SKM-1 treated with dmso at 0.1 percent for 144 hours (cell line): ENCODE measurements at regions not wholly inside any gene's neighbourhood (a gene's known extent, or its start where the extent isn't known, plus 50 kb on each side); places are given as distances from the start of the nearest gene placed in this dataset.

Experiments used
- DNase-seq: peaks from one replicate; lab custom pipeline; 2025; ENCODE audit not compliant: unreplicated experiment; lab: John Stamatoyannopoulos, UW

- no peak for DNase-seq
These were observed 60.3 kb upstream of the EML4 start for GRCh38 chr2:42108852-42109251.

DNA sequence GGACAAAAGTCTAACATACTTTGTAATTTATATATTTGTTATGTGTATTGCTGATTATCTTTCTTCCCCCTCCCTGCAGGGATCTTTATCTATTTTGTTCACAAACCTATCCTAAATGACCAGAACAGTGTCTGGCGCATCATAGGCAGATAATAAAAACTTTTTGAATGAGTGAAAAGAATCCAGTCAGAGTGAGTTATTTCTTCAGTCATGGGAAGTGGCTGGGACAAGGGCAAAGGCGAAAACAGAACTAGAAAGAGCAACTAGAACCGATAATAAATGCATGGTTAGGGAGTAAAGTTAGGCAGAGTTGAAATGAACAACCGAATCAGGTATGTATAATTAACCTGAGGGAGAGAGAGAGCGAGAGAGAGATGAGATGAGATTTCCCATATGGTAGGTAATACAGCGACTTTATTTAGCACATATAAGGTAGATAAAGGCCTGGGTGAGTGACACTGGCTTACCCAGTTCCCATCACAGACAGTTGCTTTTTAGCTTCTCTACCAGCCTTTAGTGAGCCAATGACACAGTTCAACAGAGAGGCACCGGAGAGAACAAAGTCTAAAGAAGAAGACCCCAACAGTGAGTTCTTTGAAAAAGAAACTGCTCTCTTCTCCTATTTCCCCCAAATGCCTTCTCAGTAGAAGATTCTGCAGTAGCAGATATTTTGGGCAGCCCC, 59.1 kb upstream of the EML4 start:
- no peak for DNase-seq

DNA sequence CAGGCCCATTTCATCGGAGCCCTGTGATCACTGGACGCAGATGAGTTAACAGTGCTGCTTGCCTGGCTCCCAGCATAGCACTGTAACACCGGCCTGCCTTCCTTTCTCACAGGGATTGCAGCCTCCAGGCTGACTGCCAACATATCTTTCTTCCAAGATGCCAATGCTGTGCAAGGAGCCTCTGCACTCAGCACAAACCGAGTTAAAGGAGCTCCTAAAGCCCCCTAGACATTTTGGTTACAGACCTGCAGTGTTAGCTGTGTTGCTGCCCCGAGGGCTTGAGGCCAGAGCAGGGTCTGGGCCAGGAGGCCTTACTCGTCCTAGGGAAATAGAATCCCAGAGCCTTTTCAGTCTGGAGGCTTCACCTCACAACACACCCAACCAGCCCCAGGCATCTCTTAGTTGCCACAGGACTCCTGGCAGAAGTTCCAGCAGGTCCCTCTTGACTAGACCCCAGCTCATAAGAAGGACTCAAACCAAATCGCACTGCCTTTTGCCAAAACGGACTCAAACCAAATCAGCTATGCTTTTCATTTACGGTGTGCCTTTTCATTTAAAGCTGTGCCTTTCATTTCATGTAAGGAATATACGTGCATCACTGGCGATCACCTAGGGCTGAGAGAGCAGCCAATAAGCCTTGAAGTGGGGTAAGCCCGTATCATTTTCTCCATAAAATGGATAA, 58.4 kb upstream of the EML4 start:
- DNase-seq = no peak

GRCh38 chr2:42112418-42112817, 56.7 kb upstream of the EML4 start:
- no peak for DNase-seq

DNA sequence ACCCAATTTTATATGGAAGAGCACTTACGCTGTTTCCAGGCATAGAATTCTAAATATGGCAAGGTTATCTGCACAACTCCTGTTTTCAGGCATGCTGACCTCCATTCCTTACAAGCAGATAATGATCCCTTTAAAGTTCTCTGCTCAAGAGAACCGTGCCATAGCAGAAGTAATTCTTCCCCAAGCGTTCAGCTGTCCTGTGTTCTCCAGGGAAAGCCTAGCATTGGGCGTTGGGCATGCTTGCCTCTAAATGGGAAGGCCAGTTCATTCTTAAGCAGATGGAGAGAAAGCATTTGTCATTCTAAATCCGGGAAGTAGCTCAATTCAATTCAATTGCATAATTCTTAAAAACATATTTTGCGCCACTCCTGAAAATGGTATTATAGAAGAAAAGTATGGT, 55.7 kb upstream of the EML4 start:
- DNase-seq = no peak

DNA sequence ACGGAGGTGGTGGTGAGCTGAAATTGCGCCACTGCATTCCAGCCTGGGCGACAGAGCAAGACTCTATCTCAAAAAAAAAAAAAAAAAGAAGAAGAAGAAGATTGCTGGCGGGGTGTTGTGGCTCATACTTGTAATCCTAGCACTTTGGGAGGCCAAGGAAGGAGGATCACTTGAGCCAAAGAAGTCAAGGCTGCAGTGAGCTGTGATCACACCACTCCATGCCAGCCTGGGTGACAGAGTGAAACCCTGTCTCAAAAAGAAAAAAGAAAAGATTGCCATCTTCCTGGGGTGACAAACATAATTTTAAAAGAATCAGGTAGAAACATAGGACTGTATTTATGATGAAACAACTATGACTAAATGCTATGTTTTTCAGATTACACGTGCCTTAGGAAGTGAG, 55.1 kb upstream of the EML4 start:
- peak; percentile 27 for DNase-seq

DNA sequence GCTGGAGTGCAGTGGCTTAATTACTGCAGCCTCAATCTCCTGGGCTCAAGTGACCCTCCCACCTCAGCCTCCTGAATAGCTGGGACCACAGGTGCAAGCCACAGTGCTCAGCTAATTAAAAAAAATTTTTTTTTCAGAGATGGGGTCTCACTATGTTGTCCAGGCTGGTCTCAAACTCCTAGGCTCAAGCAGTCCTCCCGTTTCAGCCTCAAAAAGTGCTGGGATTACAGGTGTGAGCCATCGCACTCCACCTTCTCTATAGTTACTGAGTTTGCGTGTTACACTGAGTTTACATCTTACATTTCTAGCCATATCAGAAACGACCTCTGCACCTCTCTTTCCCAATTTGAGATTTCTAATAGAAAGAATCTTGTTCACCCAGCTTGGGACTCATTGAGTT, 53.6 kb upstream of the EML4 start:
- DNase-seq = no peak

DNA sequence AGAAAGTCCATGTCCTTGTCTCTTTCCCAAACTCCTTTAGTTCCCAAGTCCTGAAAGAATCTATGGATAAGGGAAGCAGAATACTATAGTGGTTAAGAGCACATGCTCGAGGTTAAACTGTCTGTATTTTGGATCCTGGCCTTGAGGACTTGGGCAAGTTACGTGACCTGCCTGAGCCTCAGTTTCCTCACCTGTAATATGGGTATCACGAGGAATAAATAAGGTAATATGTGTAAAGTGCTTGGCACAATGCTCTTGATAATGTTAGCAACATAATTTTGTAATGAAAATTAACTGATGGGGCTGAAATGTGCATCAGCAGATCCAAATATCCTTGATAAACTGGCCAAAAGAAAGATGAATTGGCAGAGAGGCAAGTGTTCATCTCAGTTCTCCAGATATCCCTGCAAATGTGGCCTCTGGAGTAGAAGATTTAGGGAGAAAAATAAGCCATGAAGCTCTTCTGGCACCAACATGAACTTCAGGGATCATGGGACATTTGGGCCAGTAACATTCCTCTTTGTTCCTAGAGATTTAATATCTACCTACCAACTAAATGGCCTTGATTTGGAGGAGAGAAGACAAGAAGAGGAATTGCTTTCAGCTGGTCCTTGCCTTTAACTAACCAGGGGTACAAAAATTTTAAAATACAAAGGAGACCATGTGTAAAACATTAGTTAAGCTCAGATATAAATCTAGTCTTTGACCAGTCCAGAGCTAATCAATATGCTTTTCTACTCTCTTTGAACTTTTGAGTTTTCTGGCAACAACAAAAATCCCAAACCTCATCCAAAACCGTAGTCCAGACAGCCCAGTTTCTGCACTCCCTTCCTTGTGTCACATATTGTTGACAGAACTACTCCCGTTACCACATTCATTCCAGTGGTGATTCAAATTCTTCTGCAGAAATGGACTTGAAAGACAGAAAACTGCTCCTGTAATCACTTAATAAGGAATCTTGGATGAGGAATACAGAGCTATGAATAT, 52.7 kb upstream of the EML4 start:
- no peak for DNase-seq

DNA sequence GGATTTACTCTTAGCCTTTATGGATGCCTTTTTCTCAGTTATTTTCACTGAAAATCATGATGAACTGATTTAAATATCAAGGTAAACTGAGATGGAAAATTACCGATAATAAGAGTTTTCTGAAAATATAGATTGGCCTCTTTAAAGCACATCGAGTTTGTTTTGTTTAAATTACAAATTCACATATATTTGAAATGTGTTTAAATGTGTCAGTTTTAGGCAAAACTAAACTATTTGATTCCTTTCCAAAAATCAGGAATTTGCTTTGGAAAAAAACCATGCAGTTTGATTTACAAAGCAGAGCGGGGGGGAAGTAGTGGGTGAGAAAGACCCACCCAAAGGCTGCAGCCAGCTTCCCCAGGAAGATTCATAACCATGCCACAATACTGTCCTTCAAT, 52.0 kb upstream of the EML4 start:
- DNase-seq = no peak

GRCh38 chr2:42117923-42118753, 51.0 kb upstream of the EML4 start:
- peak; percentile 98 for DNase-seq

DNA sequence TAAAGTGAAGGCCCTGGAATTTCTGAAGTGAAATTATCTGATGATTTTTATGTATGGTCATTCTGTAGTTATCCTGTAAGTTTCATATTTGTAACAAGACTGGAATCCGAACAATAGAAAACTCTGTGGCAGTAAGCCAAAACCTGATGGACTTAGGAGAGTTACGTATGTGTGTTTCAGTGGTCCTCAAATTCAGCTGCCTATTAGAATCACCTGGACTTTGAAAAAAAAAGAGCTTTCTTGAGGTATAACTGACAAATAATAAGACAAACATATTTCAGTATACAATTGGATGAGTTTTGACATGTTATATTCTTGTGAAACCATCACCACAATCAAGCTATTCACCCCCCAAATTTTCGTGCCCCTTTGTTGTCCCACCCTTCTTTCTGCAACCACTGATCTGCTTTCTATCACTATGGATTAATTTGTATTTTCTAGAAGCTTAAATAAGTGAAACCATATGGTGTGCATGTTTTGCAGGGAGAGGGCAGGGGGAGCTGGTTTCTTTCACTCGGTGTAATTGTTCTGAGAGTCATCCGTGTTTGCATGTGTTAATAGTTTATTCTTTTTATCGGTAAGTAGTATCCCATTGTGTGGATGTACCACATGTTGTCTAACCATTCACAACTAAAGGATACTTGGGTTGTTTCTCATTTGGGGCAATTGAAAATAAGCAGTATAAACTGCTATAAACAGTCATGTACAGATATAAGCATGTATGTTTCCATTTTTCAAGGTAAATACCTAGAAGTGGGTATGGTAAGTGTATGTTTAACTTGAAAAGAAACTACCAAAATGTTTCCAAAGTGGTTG, 50.2 kb upstream of the EML4 start:
- no peak for DNase-seq
